DMS153 treated with DMSO at 0.1 percent for 48 hours (cell line): ENCODE measurements at regions not wholly inside any gene's neighbourhood (a gene's known extent, or its start where the extent isn't known, plus 50 kb on each side); places are given as distances from the start of the nearest gene placed in this dataset.

ENCODE experiments used
- DNase-seq: peaks from one replicate; lab custom pipeline; 2025; ENCODE audit not compliant: unreplicated experiment; lab: John Stamatoyannopoulos, UW

DNA sequence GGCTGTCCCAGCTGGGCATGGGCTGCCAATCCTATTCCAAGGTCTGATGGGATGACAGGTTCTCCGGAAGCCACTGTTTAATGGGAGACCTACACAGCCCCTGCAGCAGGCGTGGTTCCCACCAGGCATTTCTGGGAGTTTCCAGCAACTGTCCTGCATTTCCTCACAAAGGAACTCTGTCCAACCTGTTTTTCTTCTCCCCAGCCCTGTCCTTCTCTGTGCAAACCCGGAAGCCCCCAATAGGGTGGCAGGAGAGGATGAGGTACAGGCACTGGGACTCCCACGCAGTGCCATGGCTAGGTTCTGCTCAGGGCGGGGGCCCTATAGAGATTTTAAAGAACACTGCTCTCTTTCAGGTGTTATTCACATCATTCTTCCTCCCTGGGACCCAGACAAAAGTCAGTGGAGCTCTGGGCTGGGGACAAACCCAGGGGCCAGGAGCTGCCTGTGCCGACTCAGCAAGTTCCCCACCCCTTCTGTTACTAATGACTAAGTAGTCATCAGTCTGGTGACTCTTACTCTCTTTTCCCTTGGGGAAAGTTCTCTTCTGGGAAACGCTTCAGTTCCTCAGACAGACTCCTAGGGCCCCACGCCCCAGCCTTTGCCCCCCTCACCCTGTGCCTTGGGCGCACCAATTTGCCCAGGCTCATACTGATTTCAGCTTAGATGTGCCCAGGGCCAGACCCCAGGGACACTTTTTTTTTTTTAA is 97.7 kb downstream of the CD47 start:
- no peak for DNase-seq

DNA sequence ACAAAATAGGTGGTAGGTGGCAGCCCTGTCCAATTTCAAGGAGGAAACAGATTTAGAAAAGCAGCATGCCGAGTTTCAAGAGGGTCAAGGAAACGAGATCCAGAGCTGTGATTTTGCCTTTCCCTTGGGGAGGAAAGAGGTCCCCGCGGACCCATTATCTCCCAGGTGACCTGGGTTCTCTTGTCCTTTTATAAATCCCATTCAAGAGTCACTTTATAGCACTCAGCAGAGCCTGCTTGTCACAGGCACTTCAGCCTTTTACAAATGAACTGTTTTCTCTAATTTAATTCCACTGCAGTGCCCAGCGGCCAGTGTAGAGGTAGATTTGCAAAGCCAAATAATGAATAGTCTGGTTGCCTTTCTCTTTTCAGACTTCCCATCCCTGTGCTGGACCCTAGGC is 99.9 kb downstream of the CD47 start:
- DNase-seq, result no peak

DNA sequence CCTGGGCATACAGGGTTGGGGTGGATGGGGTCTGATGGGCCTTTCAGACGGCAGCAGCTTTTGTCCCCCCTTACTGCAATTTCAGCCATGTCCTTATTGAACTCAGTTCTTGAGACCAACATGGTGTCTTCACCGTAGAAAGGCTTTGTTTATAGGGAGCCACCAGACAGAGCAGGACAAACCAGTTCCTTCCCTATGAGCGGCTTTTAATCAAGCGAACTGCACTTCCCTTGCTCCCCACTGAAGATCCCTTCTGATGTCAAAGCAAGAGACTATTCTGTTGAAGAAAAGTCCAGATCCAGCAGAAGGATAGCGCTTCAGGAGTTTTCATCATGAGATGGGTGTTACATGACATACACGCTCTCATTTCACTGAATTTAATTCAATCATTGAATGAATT is 100.4 kb downstream of the CD47 start:
- DNase-seq, result no peak

DNA sequence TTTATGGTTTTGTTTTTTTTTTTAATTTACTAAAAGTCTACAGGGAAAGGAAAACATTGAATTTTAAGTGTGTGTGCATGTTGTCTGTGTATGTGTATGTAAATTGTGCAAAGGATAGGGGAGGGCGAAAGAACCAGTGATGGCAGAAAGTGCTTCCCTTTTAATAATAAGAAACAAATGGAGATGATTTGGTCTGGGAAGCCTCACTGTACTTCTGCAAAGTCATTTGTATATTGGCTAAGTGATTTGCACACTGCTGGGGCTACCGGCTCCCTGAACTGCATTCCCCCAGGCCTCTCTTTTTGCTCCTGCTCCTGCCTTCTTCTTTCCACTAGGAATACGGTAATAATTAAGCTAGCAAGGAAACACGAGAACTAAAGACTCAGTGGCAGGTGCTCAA is 101.2 kb downstream of the CD47 start:
- DNase-seq, result no peak

DNA sequence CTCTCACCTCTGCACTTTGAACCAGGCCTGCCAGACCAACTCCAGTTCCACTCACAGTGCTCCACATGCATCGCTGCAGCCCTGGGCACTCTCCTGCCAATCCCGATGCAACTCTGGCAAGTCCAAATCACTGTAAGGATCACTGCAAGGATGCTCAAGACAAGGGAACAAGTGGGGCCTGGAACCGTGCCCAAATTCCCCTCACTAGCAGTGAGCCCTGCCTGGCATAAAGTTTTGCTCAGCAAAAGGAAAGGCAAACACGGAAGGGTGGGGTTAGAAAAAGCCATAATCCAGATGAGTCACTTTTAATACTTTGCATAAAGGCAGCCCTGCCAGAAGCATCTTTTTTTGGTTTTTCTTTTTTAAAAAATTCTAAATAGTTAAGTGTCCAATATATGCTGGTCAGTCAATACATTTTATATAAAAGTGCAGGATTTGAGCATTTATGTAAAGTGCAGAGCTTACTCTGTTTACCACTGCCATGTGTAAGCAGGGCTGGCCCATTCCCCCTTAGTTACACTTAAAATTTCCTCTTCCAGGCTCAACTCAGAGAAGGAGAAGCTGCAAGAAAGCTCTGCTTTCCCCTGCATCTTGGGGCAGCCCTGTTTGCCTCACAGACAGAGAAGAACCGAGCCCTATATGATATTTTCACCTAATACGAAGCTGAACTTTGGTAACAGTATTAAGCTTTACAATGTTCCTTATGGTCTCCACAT is 102.2 kb downstream of the CD47 start:
- no peak for DNase-seq

DNA sequence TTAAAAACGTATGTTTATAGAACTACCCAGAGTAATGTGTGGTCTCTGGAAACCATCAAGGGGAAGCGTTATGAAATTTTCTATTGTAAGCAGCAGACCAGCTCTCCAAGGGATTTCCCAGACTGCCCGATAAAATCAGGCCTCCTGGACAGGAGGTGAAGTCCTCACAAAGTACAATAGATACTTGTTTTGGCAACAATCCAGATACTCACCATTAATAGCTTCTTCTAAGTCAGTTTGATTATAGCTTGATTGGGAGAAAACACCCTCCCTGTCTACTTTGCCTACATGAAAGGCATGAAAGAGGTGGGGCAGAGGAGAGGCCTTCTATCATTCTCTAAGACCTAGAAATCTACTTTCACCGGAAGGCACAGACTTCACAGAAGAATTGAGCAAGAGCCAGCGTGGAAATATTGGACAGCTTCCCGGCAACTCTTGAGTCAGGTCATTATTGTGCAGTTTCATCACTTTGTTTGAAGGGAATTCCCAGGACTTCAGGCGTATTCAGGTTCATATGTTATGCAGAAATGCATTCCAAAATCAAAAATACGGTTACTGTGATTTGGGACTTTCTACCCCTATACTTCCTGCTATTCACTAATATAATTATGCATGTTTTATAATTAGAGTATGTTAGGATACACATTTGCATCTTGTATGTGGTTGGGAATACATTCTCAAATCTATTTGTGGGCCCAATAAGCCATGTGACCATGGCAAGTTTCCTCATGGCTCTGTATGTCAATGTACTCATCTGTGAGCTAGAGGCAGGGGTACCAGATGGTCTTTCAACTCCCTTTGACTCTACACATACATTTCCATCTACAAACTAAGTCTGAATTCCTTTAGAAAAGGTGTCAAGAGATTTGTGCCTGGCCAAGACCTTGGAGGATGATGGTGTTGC is 103.5 kb downstream of the CD47 start:
- DNase-seq, result peak; percentile 27

DNA sequence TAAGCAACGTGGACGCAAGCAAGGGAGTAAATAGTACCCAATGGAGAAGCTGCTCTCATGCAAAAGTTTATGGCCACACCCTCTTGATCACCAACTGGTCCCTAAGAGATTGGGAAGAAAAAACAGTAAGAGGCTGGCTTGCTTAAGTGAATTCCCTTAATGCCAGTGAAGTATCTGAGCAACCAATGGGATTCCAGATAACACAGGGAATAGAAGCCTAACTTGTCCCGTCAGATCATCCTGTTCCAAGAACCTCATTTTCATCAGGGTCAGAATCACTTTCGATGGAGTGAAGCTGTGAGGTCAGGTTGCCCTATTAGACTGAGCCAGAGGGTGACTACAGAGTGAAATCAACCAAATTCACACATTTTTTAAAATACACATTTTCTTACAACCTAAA is 104.3 kb downstream of the CD47 start:
- DNase-seq, result no peak

DNA sequence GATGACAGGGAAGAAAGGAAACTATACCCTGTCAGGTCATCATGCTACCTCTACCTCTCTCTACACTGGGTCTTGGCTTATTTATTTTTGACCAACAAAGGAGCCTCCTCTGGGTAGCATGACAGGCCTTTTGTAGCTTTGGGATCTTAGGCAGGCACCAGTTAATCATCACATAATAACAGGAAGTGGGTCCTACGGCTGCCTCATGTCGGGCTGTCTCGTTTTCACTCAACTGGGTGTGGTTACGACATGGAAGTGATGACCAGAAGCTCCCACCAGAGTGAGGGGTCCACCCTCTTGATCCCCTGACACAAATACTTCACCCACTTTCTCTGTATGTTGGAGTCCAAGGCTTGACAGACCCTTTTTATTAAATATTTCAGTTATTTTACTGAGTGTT is 105.3 kb downstream of the CD47 start:
- DNase-seq, result no peak

DNA sequence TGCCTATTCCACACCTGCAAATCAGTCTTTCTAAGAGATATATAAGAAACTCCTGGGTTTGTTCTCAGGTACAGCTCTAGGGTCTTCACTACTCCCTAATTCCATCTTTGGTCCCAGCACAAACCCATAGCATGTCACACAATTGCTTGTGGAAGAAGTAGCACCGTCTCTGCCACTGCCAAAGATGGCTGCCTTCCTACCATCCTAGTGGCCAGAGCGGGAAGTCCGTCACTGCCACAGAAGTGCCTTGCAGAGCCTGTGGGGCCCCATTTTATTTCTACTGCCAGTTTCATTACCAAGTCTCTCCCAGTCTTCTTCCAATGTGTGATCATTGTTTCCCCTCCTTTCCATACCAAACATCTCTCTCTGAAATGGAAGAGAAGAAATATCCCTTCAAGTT is 107.6 kb downstream of the CD47 start:
- no peak for DNase-seq

DNA sequence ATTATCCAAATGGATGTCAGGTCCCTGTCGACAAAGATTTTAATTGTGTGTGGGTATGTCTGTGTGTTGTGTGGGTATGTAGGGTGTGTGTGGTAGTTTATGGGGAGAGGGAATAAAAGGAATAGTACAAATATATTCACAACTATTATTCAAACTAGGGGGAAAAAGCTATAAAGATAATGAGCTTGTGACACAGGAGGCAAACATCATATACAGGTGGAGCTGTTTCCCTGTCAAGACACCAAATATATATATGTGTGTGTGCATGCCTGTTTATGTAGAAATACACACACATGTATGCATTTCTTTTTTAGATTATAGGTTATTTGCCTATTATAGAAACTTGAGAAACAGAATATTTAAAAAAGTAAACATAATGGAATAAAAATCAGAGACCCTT is 108.7 kb downstream of the CD47 start:
- DNase-seq, result no peak

DNA sequence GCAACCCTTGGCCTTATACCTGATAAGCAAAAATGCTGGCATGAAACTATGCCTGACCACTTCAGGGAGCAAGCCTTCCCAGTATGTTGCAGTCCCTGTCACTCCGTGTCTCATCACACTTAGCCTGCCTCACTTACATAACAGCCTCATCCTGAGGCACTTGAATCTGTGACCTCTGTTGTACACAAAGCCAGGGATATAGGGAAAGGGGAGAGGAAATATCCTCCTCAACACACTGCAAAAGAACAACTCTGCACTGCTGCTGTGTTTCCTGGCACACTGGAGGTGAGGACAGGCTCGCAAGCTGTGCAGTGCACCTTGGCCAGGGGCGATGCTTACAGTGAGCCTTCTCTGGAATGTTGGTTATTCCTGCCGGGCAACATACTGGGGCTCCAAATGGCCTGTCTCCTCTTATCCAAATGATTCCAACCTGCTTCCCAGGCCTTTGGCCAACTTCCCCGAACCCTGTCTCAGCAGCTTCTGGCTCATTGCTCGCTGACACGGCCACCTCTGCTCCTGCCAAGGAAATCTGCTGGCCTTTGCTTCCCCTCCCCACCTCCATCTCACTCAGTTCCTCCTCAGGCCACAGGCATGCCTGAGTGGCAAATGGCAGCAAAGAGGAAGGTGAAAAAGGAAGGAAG is 109.2 kb downstream of the CD47 start:
- no peak for DNase-seq

DNA sequence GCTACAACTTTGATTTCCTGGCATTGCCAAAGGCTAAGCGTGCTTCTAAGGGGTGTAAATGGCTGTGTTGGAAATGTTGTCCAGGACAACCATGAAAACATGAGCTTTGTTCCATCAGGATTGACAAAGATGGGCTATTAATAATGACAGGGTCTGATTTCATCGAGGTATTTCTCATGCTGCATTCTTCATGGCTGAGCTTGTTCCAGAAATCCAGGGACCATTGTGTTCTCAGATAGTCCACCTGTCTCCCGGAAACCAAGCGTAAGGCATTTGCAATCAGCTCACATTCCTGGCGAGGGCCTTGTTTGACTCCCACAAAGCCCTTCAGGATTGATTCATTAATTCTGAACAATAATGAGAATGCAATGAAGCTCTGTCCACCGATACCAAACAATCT is 111.3 kb downstream of the CD47 start:
- no peak for DNase-seq

DNA sequence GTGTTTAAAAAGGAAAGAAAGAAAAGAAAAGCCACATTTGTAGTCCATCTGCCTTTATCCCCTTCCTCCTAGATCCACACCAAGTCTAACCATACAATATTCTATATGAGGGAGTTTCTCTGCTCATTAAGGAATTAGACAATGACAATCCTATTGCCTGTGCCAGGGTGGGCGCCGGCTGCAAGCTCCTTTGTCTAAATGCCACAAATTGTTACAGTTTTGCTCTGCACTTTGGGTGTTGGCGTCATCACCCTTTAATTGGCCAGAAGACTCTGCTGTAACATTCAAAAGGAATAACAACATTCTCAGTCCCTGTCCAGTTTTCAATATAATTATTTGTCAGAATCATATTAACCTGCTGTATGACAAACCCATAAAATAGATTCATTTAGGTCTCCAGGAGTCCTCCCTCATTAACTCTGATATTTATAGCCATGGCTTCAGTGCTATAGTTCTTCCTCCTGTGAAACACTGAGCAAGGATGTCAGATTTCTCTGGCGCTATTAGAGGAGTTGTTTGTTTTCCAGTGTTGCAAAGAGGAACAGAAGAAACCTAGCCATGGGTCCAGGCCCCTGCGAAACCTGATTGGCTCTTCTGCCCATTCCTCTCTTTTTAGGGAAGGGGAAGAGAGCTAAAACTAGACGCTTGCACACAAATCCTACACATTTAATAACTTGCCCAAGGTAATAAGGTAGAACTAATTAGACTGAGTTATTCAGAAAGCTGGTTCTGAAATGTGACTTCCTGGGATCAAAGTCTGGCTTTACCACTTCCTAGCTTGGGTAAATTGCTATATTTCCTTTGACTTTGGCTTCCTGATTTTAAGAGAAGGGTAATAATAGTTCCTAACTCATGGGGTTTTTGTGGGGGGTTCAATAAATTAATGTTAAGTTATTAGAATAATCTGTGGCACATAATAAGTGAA is 112.4 kb downstream of the CD47 start:
- no peak for DNase-seq

DNA sequence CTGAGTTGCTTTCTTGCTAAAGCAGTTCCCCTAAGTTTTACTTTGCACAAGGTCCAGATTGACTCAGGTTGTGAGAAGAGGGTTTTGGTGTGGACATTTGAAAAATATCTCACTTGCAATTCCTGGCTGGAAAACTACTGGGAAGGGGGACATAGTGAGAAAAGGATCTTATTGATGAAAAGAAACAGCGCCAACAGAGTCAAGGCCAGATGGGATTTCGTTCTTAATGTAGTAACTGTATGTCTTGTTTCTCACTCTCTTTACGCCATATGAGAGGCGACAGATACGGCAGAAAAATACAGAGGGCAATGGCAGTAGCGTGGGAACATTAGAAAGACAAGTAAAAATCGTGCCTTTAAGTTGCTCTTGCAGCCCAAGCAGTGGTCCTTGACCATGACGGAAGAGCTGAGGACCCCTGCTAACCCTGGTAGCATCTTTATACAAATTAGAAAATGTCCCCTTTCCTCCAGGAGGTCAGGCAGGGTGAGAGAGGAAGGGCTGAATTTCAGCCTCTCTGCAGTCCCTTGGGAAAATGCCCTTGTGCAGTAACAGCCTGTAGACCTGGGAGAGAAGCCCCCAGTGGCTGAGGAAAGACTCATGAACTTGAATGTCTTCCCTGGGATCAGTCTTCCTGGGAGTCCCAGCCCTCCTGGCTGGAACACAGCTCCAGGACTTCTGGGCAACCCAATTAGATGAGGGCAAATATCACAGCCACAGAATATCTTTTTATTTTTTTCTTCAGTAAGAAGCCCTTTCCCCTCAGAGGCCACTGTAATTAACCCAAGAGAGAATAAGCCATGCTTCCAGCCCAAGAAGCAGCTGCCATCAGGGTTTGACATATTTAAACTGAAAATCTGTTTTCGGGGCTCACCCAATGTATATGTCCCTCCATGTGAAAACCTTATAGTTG is 113.4 kb downstream of the CD47 start:
- DNase-seq, result no peak

DNA sequence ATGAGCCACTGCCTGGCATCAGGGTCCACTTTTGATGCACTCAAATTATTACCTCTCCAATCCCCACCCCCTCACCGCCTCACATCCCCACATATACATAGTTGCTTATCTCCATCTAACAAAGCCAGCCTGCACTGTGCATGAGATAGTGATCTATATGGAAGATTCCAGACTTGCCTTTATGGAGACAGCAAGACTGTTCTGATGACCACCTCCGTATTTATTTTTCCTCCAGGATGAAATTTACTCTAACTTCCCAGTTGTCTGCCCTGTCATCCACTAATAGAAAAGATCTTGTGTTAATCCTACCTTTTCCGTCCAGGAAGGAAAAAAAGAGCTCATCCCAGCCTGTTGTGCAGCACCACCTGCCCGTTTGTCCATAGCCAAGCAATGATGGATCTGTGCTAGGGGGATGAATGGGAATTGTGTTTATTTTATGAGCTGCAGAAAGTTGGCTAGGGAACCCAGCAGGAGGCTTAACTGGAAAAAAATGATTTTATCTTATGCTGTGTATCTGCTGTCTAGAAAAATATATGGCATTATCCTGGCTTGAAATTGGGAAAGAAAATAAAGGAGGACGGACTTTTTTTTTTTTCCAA is 114.5 kb downstream of the CD47 start:
- no peak for DNase-seq

DNA sequence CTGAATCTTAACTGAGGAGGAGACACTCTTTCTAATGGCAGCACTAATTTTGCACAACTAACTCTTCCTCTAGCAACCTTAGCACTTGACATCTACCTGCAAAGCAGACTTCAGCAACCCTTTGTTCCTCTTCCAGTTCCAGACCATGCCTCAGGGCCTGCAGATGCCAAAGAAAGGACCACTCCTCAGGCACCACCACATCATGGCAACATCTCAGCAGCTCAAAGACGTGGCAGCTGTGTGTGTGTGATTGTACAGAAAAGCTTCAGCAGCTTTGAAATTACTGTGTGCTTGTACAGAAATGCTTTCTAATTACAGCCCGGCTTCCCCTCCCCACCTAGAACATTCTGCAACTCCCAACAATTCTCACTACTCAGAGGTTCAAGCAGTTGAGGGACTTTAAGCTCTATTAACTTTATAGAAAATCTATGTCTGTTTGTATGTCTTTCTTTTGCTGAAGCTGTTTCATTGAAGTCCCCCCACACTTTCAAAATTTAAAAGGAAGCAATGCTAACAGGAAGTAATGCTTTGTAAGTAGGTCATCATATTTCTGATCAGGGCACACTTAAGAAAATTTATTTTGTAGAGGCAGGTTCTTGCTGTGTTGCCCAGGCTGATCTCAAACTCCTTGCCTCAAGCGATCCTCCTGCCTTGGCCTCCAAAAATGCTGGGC is 115.2 kb downstream of the CD47 start:
- no peak for DNase-seq

DNA sequence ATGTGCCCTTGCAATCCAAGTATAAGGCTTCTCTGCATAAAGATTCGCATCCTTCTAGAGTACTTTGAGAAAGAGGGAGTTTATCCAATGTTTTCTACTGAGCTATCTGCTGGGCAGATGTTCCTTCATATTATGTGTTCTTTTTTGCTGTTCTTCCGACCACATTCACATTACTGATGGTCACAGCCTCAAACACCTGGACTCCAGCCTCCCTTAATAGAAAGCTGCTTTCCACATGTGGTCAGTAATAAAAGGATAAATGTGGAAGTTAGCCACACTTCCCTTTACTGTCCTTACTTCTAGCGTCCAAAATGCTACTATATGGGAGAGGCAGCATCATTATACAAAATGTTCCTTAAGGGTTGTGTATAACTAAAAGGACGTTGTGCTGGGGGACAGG is 116.9 kb downstream of the CD47 start:
- no peak for DNase-seq

DNA sequence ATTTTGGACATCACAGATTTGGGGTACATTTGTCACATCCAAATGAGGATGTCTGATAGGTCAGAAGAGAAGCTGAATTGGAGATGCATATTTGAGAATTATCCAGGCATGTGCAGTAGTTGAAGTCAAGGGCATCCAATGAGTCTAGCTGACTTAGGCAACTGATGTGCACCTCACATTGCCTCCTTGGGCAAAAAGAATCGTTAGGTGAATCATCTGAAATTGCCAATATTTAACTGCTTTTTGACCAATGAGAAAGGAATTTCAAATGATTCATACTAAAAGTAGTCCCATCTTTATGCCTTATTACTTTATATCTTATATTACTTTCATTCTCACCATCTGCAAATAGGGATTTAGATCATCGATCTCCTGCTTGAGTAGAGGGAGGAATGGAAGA is 117.7 kb downstream of the CD47 start:
- DNase-seq, result no peak
